GM12873 (cell line): ENCODE measurements at regions not wholly inside any gene's neighbourhood (a gene's known extent, or its start where the extent isn't known, plus 50 kb on each side); places are given as distances from the start of the nearest gene placed in this dataset.

Experiments used
- TF ChIP-seq, protein P1 (sequence below): IDR thresholded peaks from 2 replicates; pipeline ENCODE4 v1.5.1; 2012; ENCODE audit warnings: low read depth, mild to moderate bottlenecking, moderate library complexity, low read length, control low read depth; ENCODE audit not compliant: insufficient read depth; ENCODE audit errors: missing control alignments

DNA sequence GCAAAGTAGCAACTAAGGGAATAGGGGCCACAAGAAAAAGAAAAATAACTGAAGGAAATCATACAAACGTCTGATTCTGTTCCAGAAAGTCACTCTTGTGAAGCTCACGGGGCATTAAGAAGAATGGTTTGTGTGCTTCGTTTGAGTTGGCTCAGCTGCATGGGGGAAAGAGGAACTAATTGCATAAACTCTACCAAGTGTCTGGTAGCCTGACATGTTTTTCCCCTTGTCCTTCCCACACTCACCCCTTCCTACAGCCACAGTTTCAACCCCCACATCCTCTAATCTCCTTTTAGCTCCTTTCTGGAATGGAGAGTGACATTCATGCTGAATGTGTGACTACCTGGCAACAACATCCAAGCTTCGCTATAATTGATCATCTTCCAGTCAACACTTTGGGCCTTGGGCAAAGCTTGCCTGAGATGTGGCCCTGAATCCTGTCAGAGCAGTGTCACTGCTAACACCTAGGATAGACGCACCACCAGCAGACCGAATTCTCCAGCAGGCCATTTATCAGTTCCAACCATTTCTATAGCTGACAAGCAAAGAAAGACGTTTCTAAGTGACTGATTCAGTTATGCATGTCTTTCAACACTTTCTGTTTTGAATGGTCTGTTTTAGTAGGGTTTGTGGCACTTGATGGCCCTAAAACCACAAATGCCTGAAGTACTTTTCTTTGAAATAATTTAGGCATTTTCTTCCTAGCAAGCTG lies 439.6 kb downstream of the TTLL7 start:
- TF ChIP-seq, protein P1, sequence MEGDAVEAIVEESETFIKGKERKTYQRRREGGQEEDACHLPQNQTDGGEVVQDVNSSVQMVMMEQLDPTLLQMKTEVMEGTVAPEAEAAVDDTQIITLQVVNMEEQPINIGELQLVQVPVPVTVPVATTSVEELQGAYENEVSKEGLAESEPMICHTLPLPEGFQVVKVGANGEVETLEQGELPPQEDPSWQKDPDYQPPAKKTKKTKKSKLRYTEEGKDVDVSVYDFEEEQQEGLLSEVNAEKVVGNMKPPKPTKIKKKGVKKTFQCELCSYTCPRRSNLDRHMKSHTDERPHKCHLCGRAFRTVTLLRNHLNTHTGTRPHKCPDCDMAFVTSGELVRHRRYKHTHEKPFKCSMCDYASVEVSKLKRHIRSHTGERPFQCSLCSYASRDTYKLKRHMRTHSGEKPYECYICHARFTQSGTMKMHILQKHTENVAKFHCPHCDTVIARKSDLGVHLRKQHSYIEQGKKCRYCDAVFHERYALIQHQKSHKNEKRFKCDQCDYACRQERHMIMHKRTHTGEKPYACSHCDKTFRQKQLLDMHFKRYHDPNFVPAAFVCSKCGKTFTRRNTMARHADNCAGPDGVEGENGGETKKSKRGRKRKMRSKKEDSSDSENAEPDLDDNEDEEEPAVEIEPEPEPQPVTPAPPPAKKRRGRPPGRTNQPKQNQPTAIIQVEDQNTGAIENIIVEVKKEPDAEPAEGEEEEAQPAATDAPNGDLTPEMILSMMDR: no peak

- TF ChIP-seq, protein P1: no peak
These were observed 443.1 kb downstream of the TTLL7 start for GRCh38 chr1:83555871-83556270.

GRCh38 chr1:83554174-83554573 lies 444.8 kb downstream of the TTLL7 start:
- TF ChIP-seq, protein P1: peak; percentile 12

DNA sequence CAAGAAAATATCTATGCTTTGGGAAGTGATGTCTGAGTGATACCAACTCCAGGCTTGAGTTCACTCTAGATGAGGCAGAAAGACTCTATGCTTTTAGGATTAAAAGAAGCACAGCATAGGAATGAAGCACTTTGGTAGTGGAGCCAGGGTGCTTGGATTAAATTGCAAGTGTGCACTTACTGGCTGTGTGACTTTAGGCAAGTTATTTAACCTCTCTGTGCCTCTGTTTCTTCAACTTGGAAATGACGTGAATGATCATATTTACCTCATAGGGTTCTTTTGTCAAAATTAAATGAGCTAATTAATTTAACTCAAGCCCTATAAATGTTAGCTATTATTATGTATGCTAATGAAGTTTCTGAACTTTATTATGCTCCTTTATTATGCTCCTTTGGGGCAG lies 446.1 kb downstream of the TTLL7 start:
- TF ChIP-seq, protein P1: no peak

GRCh38 chr1:83548311-83548710 lies 450.6 kb downstream of the TTLL7 start:
- TF ChIP-seq, protein P1: no peak

- TF ChIP-seq, protein P1: no peak
These were observed 451.0 kb downstream of the TTLL7 start for GRCh38 chr1:83547901-83548300.

DNA sequence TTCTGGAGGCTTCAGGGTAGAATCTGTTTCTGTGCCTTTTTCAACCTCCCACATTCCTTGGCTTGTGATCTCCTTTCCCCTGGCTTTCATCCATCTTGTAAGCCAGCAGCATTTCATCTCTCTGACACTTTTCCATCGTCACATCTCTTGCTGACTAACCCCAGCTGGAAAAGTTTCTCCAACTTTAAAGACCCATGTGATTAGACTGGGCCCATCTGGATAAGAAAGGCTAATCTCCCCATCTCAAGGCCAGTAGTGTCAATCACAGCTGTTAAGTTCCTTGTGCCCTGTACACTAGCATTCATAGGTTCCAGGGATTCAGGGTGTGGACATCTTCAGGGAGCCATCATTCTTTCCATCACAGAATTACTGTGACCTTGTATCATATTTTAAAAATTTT lies 452.1 kb downstream of the TTLL7 start:
- TF ChIP-seq, protein P1: no peak
